Colonic mucosa (tissue), 4 donors: ENCODE measurements at regions not wholly inside any gene's neighbourhood (a gene's known extent, or its start where the extent isn't known, plus 50 kb on each side); places are given as distances from the start of the nearest gene placed in this dataset.

Experiments used
- DNase-seq: peaks from one replicate; pipeline ENCODE4 v3.0.0-alpha.2; 2020
- H3K27ac ChIP-seq: fragments of 200-600 bp; one replicate; pipeline ENCODE4 v1.8.0; 2021
- H3K27me3 ChIP-seq: fragments of 200-600 bp; one replicate; pipeline ENCODE4 v1.8.0; 2021
- H3K36me3 ChIP-seq: fragments of 200-600 bp; one replicate; pipeline ENCODE4 v1.8.0; 2021
- H3K4me1 ChIP-seq: fragments of 200-600 bp; one replicate; pipeline ENCODE4 v1.8.0; 2021; ENCODE audit warnings: mild to moderate bottlenecking
- H3K4me3 ChIP-seq: fragments of 200-600 bp; one replicate; pipeline ENCODE4 v1.8.0; 2021
- H3K9ac ChIP-seq, 2 donors: one replicate each; pipeline ENCODE4 v1.7.0; 2013; ENCODE audit warnings: control low read depth in 2 of 2, low read depth in 2 of 2, low read length in 2 of 2
- H3K9me3 ChIP-seq: fragments of 200-600 bp; one replicate; pipeline ENCODE4 v1.8.0; 2021
- CTCF ChIP-seq: fragments of 200-600 bp; IDR thresholded peaks from one replicate; pipeline ENCODE4 v1.8.0; 2022; ENCODE audit warnings: antibody characterized with exemption, mild to moderate bottlenecking
- intact Hi-C: fragments of 100-400 bp; cut with DNase I; formaldehyde crosslinking; loops from one replicate; pipeline ENCODE4 v1.14.1; 2022
- donor health status: healthy.
- donor health status: DM: no; HTN: no; CAD: no.
- donor health status: DM: no; HTN: no; CAD: no.

GRCh38 chr15:99507504-99508310, 58.1 kb upstream of the MEF2A start:
- intact Hi-C loops: no loop called here
- Histone ChIP-seq H3K27ac (peak overlapping the region; percentile 22), H3K4me3 (no peak overlapping the region), H3K27me3 (no peaks in the 10 kb centered on the region), H3K36me3 (no peaks in the 10 kb centered on the region), H3K9ac (no peak overlapping the region), H3K9me3 (no peaks in the 10 kb centered on the region), H3K4me1 (no peaks in the 10 kb centered on the region)
- no peak for DNase-seq
- TF ChIP-seq CTCF: no peak

- Histone ChIP-seq H3K27ac (no peak overlapping the region), H3K4me1 (no peaks in the 10 kb centered on the region), H3K9me3 (no peaks in the 10 kb centered on the region), H3K4me3 (no peak overlapping the region), H3K36me3 (no peaks in the 10 kb centered on the region), H3K27me3 (no peaks in the 10 kb centered on the region), H3K9ac (no peak overlapping the region)
- intact Hi-C loops: no loop called here
- no peak for TF ChIP-seq CTCF
- DNase-seq: no peak
These were observed 57.5 kb upstream of the MEF2A start for GRCh38 chr15:99508311-99508645.

GRCh38 chr15:99508852-99509251, 56.9 kb upstream of the MEF2A start:
- intact Hi-C loops: no loop called here
- H3K27ac ChIP-seq: no peak overlapping the region
- no peaks in the 10 kb centered on the region for H3K4me1 ChIP-seq

GRCh38 chr15:99509686-99510461, 55.9 kb upstream of the MEF2A start:
- no peak for TF ChIP-seq CTCF
- no peaks in the 10 kb centered on the region for H3K4me1 ChIP-seq
- no peaks in the 10 kb centered on the region for H3K36me3 ChIP-seq
- no peaks in the 10 kb centered on the region for H3K9me3 ChIP-seq
- no peak overlapping the region for H3K27ac ChIP-seq
- intact Hi-C loops: no loop called here
- no peak overlapping the region for H3K9ac ChIP-seq
- no peak overlapping the region for H3K4me3 ChIP-seq
- no peaks in the 10 kb centered on the region for H3K27me3 ChIP-seq
- DNase-seq: no peak

More at GRCh38 chr15:99508852-99509251, 56.9 kb upstream of the MEF2A start:
- DNase-seq: no peak
- Histone ChIP-seq H3K36me3 (no peaks in the 10 kb centered on the region), H3K27me3 (no peaks in the 10 kb centered on the region), H3K4me3 (no peak overlapping the region), H3K9me3 (no peaks in the 10 kb centered on the region), H3K9ac (no peak overlapping the region)
- no peak for TF ChIP-seq CTCF

GRCh38 chr15:99511531-99511865, 54.3 kb upstream of the MEF2A start:
- no peaks in the 10 kb centered on the region for H3K4me1 ChIP-seq
- no peak overlapping the region for H3K9ac ChIP-seq
- no peak overlapping the region for H3K27ac ChIP-seq
- H3K36me3 ChIP-seq: no peaks in the 10 kb centered on the region
- DNase-seq: no peak
- no peaks in the 10 kb centered on the region for H3K9me3 ChIP-seq
- no peak overlapping the region for H3K4me3 ChIP-seq
- intact Hi-C loops: no loop called here
- TF ChIP-seq CTCF: no peak
- H3K27me3 ChIP-seq: no peaks in the 10 kb centered on the region
